HG03469 (cell line): ENCODE measurements at regions not wholly inside any gene's neighbourhood (a gene's known extent, or its start where the extent isn't known, plus 50 kb on each side); places are given as distances from the start of the nearest gene placed in this dataset.

Experiments
- ATAC-seq: cut with Tn5 transposase; IDR thresholded peaks from one replicate; pipeline ENCODE4 v1.9.1; 2021; ENCODE audit warnings: mild to moderate bottlenecking, moderate library complexity, moderate number of reproducible peaks; ENCODE audit not compliant: unreplicated experiment

GRCh38 chr11:15481871-15482270 is 367.1 kb downstream of the INSC start:
- ATAC-seq: no peak

- peak; percentile 85 for ATAC-seq
Observed at GRCh38 chr11:15483205-15483604, 368.5 kb downstream of the INSC start.

- no peak for ATAC-seq
Observed at GRCh38 chr11:15484398-15484797, 369.7 kb downstream of the INSC start.

GRCh38 chr11:15485432-15485831 is 370.7 kb downstream of the INSC start:
- ATAC-seq: no peak

DNA sequence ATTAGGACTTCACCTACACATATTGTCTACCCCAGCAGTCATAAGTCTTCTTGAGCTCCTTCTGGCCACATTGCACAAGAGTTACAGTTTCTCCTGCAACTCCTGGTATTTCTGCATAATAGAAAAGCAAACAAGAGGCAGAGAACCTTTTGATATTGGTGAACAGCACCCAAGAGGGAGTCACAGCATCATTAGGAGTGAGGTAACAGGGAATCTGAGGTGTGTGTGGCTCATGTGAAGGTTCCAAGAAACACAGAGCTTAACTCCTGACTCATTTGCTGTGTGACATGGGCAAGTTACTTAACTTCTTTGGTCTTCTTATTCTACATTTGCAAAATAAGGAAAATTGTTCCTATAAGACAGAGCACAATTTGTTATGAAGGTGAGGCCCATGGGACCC is 374.6 kb downstream of the INSC start:
- ATAC-seq: no peak

DNA sequence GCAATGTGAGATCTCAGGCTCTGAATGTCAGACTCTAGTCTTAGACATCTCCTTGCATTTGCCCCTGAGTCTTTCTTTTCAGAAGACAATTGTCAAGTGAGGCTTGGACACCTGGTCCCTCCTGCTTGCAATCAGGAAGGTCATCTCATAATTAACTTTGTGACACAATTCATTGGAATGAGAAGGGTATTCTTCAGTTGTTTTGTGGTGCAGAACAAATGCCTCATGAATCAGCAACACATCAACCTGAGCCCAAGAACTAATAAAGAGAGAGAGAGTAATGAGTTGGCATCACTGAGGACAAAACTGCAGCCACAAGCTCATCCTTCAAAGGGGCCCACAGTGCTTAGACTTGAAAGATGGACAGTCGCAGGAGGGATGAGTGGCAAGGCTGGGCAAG is 375.8 kb downstream of the INSC start:
- no peak for ATAC-seq

DNA sequence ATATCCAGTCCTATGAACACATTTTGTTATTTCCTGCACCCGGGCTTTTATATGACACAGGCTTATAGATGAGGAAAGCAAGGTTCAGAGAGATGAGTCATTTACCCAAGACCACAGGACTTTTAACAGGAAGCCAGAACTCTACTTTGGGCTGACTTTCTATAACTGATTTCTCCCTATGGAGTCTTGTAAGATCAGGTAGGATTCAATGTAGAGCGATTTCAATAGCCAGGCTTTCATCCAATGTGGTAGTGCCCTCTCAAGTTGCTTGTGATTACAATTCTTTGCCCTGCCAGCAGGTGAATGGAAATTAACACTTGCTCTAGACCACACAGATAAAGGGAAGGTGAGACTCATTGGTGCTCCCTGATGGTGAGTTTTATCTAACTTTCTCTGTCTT is 378.3 kb downstream of the INSC start:
- ATAC-seq: no peak

DNA sequence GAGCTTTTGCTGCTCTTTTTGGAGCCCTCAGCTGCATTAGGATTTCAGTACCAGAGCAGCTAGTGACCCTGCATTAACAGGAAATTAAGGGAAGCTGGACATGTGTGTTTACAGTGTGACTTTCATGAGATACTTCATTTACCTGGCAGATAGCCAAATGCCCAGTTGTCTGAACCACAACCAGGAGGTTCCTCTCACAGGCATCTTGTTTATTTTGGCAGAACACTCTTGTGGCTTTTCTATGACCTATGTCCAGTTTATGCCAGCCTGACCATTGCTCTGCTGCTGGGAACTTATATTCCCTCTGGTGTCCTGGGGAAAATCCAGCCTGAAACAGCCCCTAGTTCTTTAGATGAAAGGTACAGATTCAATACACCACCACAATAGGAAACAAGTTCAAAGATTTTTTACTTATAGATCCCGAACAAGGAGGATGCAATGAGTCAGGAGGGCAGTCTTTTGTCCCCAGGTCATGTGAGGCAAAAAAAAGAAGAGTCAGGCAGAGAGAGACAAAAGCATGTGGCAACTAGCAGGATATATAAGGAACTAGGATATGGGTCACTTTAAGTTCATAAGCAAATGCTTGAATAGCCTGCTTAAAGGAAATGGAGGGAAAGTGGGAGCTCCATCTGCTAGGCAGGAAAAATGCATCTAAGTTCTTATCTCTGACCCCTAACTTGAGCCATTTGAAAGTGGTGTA is 379.3 kb downstream of the INSC start:
- no peak for ATAC-seq

GRCh38 chr11:15494740-15495139 is 380.0 kb downstream of the INSC start:
- ATAC-seq: no peak

- ATAC-seq: no peak
Observed at GRCh38 chr11:15495462-15495861, 380.7 kb downstream of the INSC start.

GRCh38 chr11:15497366-15497765 is 382.6 kb downstream of the INSC start:
- no peak for ATAC-seq

- ATAC-seq: no peak
Observed at GRCh38 chr11:15499674-15500073, 385.0 kb downstream of the INSC start.

DNA sequence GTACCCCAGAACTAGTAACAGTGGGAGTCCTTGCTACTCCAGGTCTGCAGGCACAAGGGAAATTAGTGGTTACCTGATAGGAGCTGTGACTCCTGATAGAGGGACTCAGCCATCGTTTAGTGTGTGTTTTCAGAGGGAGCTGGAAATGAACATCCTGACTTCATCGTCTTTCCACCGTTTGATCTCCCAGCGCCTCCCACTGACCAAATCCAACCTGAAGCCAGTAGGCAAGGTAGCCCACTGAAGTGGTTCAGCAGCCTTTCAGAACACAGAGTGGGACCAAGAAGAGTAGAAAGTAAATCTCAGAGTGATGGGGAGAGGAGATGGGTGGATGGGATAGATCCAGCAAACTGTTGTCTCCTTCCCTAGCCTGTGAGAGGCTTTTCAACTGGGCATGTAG is 385.9 kb downstream of the INSC start:
- ATAC-seq: no peak

GRCh38 chr11:15501566-15501965 is 386.8 kb downstream of the INSC start:
- no peak for ATAC-seq

DNA sequence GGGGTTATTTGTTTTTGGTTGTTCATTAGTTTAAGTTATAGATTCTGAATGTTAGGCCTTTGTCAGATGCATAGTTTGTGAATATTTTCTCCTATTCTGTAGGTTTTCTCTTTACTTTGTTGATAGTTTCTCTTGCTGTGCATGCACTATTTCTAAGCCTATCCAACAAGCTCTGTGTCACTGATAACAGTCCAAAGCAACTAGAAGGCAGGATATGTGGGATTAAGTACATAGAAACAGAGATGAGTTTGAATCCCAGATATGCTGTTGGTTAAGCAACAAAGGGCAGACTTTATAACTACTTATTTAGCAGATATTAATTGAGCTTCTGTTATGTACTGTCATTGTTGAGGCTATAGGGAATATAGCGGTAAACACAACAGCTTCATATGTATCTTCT is 390.4 kb downstream of the INSC start:
- ATAC-seq: no peak

- no peak for ATAC-seq
Observed at GRCh38 chr11:15507592-15507991, 392.9 kb downstream of the INSC start.

DNA sequence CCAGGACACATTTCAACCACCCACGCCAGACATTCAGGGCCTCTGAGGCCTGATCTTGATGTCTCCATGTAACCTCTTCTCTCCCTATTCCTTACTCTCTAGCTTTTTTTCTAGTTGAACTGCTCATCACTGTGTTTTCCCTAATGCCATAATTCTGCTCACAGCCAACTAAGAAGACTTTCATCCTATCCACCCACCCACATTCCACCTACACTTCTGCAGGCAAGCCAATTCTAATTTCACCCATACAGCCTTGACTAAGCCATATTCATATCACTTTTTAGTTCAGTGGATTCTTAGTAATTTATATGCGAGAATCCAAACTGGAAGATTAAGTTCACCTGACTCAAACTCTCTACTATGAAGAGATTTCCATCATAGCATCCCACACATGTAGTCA is 394.4 kb downstream of the INSC start:
- ATAC-seq: no peak

DNA sequence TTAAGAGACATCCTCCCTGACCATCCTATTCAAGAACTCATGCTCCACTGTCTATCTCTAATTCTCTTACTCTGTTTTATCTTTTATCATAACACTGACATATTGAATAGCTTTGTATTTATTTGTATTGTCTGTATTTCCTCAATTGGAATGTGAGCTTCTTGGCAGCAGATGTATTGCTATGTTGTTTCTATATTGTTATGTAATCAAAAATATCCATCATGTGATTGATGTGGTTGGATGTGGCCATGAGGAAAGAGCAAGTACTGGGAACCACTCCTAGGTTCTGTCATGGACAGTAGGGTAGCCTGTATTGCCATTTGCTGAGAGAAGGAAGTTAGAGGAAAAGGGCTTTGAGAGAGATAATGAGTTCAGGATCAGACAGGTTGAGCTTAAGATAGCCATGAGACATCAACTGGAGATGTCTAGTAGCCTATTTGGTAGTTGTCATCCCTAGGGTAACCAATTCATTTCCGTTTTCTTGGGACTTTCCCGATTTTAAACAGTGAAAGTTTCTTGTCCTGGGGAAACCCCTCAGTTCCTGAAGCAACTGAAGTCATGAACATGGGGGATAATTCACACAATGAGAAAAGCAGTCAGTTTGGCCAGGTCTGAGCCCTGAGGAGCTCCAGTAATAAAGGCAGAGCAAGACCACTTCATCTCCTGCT is 404.5 kb downstream of the INSC start:
- peak; percentile 63 for ATAC-seq

DNA sequence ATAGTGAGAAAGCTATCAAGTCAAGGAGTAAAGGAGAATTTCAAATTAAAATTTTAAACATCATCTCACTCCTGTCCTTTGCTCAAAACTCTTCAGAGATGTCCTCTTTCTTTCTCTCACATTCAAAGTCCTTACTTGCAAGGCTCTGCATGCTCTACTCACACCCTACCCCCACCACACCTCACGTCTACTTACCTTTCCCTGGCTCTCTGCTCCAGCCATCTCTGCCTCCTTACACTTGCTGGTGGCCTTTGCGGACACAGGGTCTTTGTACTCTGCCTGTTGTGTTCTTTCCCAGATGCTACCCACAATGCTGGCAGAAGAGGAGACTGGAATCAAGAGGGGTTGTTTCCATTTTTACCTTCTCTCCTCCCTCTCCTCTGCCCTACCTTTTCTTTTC is 405.2 kb downstream of the INSC start:
- ATAC-seq: no peak

DNA sequence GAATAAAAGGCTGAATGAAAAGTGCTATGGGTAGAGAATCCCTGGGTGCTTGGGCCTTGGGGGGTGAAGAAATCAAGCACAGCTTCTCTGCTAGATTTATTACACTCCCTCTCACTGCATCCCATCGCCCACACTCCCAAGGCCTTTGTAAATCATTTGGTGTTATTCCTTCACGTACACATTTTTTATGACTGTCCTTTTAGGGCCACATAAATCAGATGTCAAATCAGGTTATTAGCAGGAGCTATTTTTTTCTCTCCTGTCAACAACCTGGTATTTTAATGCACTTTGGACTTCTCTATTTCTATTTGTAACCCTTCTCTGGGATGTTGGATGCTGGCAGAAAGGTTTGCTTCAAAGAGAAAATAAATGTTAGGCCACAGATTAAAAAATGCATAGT is 408.8 kb downstream of the INSC start:
- ATAC-seq: no peak

DNA sequence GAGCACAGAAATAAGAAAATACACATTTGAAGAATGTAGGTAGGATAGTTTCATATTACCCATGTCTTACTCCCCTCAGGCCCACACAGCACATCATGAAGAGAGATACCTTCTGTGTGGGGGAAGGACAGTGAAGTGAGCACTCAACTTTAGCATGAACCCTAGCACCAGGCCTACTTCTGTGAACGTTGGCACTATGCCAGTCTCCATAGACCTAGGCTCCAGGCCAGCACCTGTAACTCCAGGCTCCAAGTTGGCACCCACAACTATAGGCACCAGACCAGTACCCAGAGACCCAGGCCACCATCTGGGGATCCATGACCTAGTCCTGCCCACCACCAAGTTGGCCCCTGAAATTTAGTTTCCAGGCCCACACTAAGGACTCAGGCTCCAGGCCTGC is 410.9 kb downstream of the INSC start:
- no peak for ATAC-seq

DNA sequence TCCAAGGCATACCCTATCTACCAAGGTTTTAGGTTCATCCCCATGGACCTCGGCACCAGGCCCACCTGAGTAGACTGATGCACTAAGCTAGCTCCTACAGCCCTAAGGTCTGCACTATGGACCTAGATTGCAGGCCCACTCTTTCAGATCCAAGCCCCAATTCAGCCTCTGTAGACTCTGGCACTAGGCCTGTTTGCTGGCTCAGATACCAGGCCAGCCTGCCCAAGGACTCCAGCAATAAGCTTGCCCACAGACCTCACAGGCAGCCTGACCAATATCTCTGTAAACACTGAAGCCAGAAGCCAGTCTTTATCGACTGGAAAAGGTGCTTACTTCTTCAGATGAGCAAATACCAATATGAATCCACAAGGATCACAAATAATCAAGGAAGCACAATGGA is 411.3 kb downstream of the INSC start:
- ATAC-seq: no peak
